ENCODE measurements at regions not wholly inside any gene's neighbourhood (a gene's known extent, or its start where the extent isn't known, plus 50 kb on each side); places are given as distances from the start of the nearest gene placed in this dataset.

DNA sequence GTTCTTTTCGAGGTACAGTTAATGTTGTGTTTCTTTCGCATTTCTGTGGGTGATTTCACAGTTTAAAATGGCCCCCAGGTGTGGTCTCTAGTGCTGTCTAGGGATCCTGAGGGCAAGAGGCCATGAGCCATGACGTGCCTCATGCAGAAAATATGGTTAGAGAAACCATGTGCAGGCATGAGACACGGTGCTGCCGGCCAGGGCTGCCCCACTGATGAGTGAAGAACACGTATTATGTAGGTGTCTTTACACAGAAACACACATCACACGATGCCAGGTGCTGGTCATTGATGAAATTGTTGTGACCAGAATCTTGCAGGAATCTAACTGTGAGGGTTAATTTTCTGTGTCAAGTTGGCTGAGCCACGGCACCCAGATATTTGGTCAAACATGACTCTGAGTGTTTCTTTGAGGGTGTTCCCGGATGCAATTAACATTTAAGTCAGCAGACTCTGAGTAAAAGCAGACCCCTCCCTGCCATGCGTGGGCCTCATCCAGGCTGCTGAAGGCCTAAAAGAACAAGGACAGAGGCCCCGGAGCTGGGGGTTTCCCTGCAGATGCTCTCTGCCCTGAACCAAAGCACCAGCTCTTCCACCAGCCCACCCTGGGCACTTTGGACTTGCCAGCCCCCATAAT is 463.0 kb upstream of the MYT1L start:
- no peak for TF ChIP-seq CTCF (IDR thresholded peaks at IDR 0.05)
- DNase-seq (no peak), ATAC-seq (no peak)
- Histone ChIP-seq H3K4me1 (ENCODE audit: low read depth) (no peaks in the 10 kb centered on the region), H3K4me3 (no peak overlapping the region), H3K36me3 (ENCODE audit: low read depth) (no peaks in the 10 kb centered on the region), H3K9me3 (peaks cover 2% of the 10 kb centered on the region)
- intact Hi-C loops (cut with DNase I, micrococcal nuclease), result no loop called here

GRCh38 chr2:2793514-2793913 is 462.4 kb upstream of the MYT1L start:
- H3K4me1 ChIP-seq (ENCODE audit: low read depth), result no peaks in the 10 kb centered on the region
- no peak overlapping the region for H3K4me3 ChIP-seq
- ATAC-seq (no peak), DNase-seq (no peak)
- peaks cover 2% of the 10 kb centered on the region for H3K9me3 ChIP-seq
- intact Hi-C loops (cut with DNase I, micrococcal nuclease), result no loop called here
- TF ChIP-seq CTCF (IDR thresholded peaks at IDR 0.05), result no peak
- no peaks in the 10 kb centered on the region for H3K36me3 ChIP-seq (ENCODE audit: low read depth)

DNA sequence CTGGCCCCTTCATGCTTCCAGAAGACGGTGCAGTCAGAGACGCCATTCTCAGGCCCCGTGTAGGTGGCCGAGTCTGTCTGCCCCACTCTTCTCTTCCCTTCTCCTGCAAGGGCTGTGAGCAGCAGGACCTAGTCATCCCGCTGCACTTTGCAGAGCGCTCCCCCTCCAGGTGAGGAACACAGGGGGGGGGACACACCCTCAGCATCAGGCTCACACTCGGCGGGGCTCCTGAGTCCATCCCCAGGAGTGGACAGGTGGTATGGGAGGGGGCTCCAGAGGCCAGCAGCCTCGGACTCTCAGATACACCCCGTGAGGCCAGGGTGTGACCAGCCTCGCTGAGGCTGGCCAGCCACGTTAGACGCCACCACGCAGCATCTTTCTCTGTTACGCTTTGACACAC is 460.5 kb upstream of the MYT1L start:
- intact Hi-C loops (cut with DNase I, micrococcal nuclease), result no loop called here
- Histone ChIP-seq H3K36me3 (ENCODE audit: low read depth) (no peaks in the 10 kb centered on the region), H3K4me3 (no peak overlapping the region), H3K9me3 (peaks cover 2% of the 10 kb centered on the region), H3K4me1 (ENCODE audit: low read depth) (no peaks in the 10 kb centered on the region)
- ATAC-seq, result no peak
- DNase-seq, result no peak
- no peak for TF ChIP-seq CTCF (IDR thresholded peaks at IDR 0.05)

DNA sequence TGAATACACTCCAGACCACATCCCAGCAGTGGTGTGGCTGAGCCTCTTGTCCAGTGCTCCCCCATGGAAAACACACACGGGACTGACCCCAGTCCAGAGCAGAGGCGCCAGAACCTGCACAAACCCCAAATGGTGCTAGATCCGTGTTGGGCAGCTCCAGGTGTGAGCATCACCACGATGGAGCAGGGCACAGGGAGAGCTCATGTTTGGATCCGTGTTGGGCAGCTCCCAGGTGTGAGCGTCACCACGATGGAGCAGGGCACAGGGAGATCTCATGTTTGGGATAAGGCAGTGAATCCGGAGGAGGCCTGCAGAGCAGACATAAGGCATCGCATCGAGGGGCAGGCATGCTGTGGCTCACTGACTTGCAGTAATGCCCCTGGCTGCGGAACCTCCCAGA is 460.0 kb upstream of the MYT1L start:
- H3K4me1 ChIP-seq (ENCODE audit: low read depth), result no peaks in the 10 kb centered on the region
- no peak for DNase-seq
- no peak overlapping the region for H3K4me3 ChIP-seq
- peaks cover 2% of the 10 kb centered on the region for H3K9me3 ChIP-seq
- TF ChIP-seq CTCF (IDR thresholded peaks at IDR 0.05), result no peak
- no peaks in the 10 kb centered on the region for H3K36me3 ChIP-seq (ENCODE audit: low read depth)
- intact Hi-C loops (cut with DNase I, micrococcal nuclease), result no loop called here
- no peak for ATAC-seq

GRCh38 chr2:2788076-2788475 is 457.0 kb upstream of the MYT1L start:
- no peak for DNase-seq
- intact Hi-C loops (cut with DNase I, micrococcal nuclease), result no loop called here
- TF ChIP-seq CTCF (IDR thresholded peaks at IDR 0.05), result no peak
- no peak for ATAC-seq
- no peaks in the 10 kb centered on the region for H3K4me1 ChIP-seq (ENCODE audit: low read depth)
- no peak overlapping the region for H3K4me3 ChIP-seq
- no peaks in the 10 kb centered on the region for H3K36me3 ChIP-seq (ENCODE audit: low read depth)
- H3K9me3 ChIP-seq, result peaks cover 10% of the 10 kb centered on the region

Measured in mucosa of descending colon (tissue), 3 donors.